Activated T-cell treated with anti-CD3 and anti-CD28 coated beads for 1 hour (primary cell): ENCODE measurements at regions not wholly inside any gene's neighbourhood (a gene's known extent, or its start where the extent isn't known, plus 50 kb on each side); places are given as distances from the start of the nearest gene placed in this dataset.
"Not testable (repeated sequence)": the region's sequence is repeated elsewhere in the genome, so short reads cannot be mapped to it uniquely, and the experiment has no call there.

Experiments used
- DNase-seq: peaks from one replicate; pipeline ENCODE4 v3.0.0-alpha.2; 2020; ENCODE audit warnings: low read depth

- not testable (repeated sequence) for DNase-seq
Measured at GRCh38 chr13:74718232-74718842, 584.1 kb upstream of the KLF12 start.

DNA sequence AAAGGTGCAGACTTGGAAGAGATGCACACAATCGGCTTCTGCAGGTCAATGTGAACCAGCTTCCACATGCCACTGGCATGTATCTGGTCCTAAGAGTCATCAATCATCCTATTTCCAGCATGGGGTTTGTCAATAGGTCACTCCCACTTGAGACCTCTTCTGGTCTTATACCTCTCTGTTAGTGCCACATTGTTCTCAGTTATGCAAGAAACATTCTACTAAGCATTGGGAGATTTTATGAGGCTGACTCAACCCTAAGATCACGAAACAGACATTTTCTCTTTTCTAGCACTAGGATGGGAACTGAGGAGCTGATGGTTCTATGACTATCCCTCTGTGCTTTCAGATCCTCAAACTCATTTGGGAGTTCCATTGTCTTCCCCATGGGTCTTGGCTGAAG is 581.5 kb upstream of the KLF12 start:
- DNase-seq: no peak

- no peak for DNase-seq
Measured at GRCh38 chr13:74710006-74710405, 575.8 kb upstream of the KLF12 start.

- no peak for DNase-seq
Measured at GRCh38 chr13:74709226-74709625, 575.0 kb upstream of the KLF12 start.

- no peak for DNase-seq
Measured at GRCh38 chr13:74708629-74709028, 574.4 kb upstream of the KLF12 start.

DNA sequence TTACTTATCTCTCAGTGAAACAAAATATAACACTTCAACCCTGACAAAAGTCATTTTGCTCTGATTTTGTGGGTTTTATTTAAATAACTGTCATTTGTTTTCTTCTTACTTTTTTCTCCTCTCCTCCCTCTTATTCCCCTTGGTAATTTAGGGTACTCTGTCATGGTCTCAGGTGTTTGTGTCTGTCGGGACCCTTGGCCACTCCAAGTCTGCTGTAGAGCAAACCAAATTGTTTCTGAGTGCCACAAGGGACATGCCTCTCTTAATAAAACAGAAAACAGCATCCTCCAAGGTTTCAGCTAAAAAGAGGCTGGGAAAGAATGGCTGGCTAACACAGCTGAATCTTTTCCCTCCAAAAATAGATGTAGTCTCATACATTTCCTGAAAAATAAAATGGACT is 573.1 kb upstream of the KLF12 start:
- DNase-seq: no peak

- DNase-seq: no peak
Measured at GRCh38 chr13:74706801-74707200, 572.6 kb upstream of the KLF12 start.

- DNase-seq: no peak
Measured at GRCh38 chr13:74705438-74705837, 571.2 kb upstream of the KLF12 start.

DNA sequence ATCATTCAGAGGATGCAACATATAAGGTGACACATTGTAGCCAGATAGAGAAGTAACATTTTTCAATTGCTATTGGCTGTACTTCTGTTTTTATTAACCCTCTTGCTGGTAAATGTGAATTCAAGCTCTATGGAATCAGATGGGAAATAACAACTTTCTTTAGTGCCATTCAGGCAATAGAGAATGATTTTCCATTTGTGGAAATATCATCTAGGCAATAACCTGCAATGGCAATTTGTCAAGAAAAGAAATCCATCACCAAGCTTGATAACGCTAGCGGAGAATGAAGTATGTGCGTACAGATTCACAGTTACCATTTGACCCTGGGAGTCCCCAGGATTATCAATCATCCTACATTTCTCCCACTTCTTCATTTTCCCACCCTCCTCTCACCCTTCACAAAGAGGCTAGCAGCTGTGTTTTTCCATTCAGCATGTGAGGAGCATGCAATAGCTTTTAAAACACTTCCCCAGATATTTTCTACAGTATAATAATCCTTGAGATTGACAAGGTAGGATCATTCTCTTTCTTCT is 569.7 kb upstream of the KLF12 start:
- DNase-seq: no peak

DNA sequence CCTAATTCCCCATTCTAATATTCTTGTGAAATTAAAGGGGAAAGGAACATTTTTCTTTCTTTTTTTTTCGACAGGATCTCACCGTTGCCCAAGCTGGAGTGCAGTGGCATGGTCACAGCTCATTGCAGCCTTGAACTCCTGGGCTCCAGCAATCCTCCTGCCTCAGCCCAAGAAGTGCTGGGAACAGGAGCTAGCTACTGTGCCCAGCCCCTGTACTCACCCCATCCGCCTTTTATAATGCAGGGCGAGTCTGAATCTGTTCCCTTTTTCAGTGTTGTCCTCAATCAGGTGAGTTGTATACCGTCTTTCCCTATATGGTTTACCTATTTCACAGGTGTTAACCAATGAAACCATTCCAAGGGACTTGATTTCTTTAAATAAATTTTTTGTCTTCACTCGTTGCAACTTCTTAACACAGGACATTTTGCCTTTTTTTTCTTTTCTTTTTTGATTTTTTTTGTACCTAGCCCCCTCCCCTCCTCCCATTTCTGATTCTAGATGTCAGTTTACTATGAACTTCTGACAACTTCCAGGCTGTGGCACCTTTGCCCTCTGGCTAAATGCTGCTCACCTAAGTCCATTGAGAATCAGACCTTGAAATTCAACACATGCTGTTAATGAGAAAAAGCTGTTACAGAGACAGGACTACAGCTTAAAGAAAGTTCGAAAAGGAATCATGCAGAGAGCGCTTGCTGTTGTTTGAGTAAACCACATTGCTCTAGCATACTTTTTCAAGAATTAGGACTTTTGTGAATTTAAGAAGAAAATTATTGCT is 562.1 kb upstream of the KLF12 start:
- DNase-seq: no peak

- DNase-seq: no peak
Measured at GRCh38 chr13:74695021-74695800, 561.0 kb upstream of the KLF12 start.

DNA sequence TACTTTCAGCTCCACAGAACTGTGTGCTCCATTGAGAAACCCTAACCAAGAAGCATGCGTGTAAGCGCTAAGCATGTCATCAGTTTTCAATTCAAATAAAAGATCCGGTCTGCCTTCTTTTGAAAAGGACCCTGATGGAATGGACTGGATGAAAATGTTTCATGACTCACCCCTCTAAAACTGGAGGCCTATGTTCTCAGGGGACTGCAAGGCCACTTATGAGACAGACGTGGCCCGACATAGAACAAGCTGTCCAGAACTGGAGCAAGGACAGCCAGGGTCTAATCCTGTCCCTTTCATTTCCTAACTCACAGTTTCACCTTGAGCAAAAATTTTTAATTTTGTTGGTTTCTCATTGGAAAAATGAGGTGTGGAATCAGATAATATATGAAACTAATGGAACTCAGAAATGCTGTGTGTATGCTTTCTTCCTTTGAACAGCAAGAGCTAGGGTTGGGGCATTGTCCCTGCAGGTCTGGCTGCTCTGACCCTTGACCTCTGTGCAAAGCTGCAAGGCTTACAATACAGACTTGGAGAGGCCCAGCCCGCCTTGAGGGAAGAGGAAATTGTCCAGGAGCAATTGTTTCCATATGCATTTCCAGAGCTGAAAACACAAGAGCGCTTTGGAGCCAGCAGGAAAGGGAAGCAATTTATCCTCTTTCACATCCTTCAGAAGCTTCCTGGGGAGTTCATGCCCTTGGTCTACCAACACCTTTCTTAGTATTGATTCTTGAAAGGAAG is 553.4 kb upstream of the KLF12 start:
- no peak for DNase-seq

DNA sequence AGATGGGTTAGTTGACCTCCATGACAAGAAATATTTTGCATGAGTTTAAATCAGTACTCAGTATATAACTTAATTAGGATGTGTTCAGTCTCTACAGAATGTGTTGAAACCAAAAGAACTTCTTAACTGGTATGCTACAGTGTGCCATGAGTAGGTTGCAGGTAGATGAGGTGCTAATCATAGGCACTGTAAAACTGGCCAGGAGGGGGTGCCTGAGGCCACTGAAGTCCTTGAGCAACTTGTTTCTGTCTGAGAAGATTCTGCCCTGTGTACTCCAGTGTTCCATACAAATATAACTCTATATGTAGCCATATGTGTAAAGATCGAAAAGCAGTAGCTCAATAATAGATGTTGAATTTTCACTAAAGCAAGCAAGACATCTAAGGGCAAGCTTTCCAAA is 549.2 kb upstream of the KLF12 start:
- DNase-seq: no peak

DNA sequence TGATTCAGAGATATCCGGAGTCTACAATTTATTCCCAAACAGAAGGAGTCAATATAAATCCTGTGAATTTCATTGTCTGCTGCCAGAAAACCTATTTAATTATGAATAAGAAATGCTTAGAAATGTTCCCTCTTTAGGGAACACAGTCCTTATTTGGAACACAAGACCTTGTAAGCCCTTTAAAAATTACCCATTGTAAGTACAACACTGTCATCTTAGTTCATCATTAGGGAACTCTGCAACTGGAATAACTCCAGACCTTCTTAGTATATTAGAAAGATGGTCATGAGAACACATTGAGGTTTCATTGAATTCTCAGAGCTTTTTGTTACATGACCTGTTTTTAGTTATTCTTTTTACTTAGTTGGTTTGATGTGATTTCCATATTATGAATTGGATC is 548.5 kb upstream of the KLF12 start:
- no peak for DNase-seq

DNA sequence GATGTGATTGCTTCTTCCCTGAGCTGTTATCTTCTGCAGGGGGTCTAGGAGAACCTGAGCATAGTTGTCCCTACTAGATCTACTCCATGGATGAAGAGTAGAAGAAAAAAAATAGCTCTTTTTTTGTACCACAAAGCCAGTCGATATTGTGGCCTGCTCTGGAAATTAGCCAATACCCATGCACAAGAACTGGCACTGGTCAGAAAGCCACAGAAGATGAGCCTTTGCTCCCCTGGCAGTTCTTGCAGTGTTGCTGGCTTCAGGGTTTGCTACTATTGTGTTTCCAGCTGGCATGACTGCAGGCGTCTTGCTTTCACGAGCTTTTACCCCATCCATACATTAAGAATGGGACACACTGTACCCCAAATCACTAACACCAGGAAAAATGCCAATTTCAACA is 547.7 kb upstream of the KLF12 start:
- no peak for DNase-seq

DNA sequence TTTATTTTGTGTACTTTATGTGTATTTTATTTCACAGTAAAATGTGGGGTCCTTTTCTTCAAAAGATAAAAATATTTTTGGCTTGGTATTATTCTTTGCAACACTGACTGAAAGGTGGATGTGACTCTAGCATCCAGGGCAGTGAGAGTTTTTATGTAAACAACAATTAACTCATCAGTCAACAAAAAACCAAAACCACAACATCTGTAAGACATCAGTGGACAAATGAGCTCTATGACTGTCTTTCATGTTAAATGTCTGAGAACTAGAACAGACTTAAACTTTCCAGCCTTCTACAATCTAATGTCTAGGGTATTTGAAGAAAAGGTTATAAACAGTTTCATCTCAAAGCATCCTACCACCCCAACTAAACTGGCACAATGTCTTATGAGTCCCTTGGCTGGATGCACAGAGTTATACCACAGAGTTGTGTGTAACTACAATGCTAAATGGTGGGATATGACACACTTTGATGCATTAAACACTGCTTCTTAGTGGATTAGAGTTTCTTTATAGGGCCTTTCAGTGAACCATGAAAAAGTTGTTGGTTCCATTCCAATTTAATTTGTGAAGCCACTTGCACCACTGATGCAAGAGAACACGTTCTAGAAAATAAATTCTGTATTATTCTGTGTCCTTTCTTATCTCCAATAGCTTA is 544.2 kb upstream of the KLF12 start:
- no peak for DNase-seq

GRCh38 chr13:74675972-74676371 is 541.8 kb upstream of the KLF12 start:
- DNase-seq: no peak

- DNase-seq: no peak
Measured at GRCh38 chr13:74675182-74675581, 541.0 kb upstream of the KLF12 start.

GRCh38 chr13:74674720-74675119 is 540.5 kb upstream of the KLF12 start:
- no peak for DNase-seq

GRCh38 chr13:74669149-74669548 is 534.9 kb upstream of the KLF12 start:
- no peak for DNase-seq

- DNase-seq: no peak
Measured at GRCh38 chr13:74667656-74668203, 533.5 kb upstream of the KLF12 start.
